SK-N-SH (cell line): ENCODE measurements at regions not wholly inside any gene's neighbourhood (a gene's known extent, or its start where the extent isn't known, plus 50 kb on each side); places are given as distances from the start of the nearest gene placed in this dataset.

Experiments used
- CTCF ChIA-PET: fragments of 300-600, 350-600 bp; formaldehyde crosslinking; extraction: SDS; loops from one replicate; lab custom pipeline; 2021; lab: Yijun Ruan, JAX
- POLR2A ChIA-PET: fragments of 350-600 bp; sonication (Branson Sonifier 250); formaldehyde crosslinking; extraction: SDS; loops from one replicate; lab custom pipeline; 2020; ENCODE audit warnings: antibody characterized with exemption, inconsistent platforms; lab: Yijun Ruan, JAX
- DNase-seq: peaks from one replicate; pipeline ENCODE4 v3.0.0; 2012
- H2AFZ ChIP-seq: fragments of 200-600 bp; sonication (generic); 2 replicates; pipeline ENCODE4 v1.8.1; 2016; ENCODE audit warnings: antibody characterized with exemption, mild to moderate bottlenecking, low read depth
- H3F3A ChIP-seq: fragments of 200-600 bp; sonication (generic); replicated peaks from 2 replicates; pipeline ENCODE3; 2016; ENCODE audit warnings: antibody characterized with exemption, mild to moderate bottlenecking; ENCODE audit not compliant: insufficient read depth
- H3K27ac ChIP-seq, 2 experiments: fragments of 200-500 bp in 1 of 2; fragments of 200-600 bp in 1 of 2; sonication (Bioruptor generic) in 1 of 2; sonication (generic), shearing (Covaris generic) in 1 of 2; 2 replicates each; pipeline versions ENCODE4 v1.5.1 to v1.6.1; 2014 to 2016; ENCODE audit warnings: low read depth in 2 of 2, inconsistent platforms in 1 of 2, low read length in 1 of 2, mild to moderate bottlenecking in 1 of 2, mixed read lengths in 1 of 2
- H3K27me3 ChIP-seq: fragments of 200-600 bp; sonication (generic), shearing (Covaris generic); 2 replicates; pipeline ENCODE4 v1.6.1; 2016; ENCODE audit warnings: mixed run types; ENCODE audit not compliant: insufficient read depth
- H3K36me3 ChIP-seq, 2 experiments: fragments of 200-500 bp in 1 of 2; fragments of 200-600 bp in 1 of 2; sonication (Bioruptor generic) in 1 of 2; sonication (generic) in 1 of 2; replicated peaks in 1 of 2; 2 replicates each; pipeline versions ENCODE3 to v1.5.1; 2014 to 2016; ENCODE audit warnings: low read length in 1 of 2, mild to moderate bottlenecking in 1 of 2; ENCODE audit not compliant: insufficient read depth in 2 of 2, control insufficient read depth in 1 of 2
- H3K4me1 ChIP-seq, 2 experiments: fragments of 200-500 bp in 1 of 2; fragments of 200-600 bp in 1 of 2; sonication (Bioruptor generic) in 1 of 2; sonication (generic), shearing (Covaris generic) in 1 of 2; 2 replicates each; pipeline versions ENCODE4 v1.5.1 to v1.6.1; 2014 to 2016; ENCODE audit warnings: low read depth in 1 of 2, low read length in 1 of 2, mixed run types in 1 of 2; ENCODE audit not compliant: insufficient read depth in 2 of 2, control insufficient read depth in 1 of 2
- H3K4me2 ChIP-seq: fragments of 200-600 bp; sonication (generic), shearing (Covaris generic); 2 replicates; pipeline ENCODE4 v1.6.1; 2017; ENCODE audit warnings: mixed run types
- H3K4me3 ChIP-seq, 2 experiments: fragments of 200-500 bp in 1 of 2; fragments of 200-600 bp in 1 of 2; sonication (Bioruptor generic) in 1 of 2; sonication (generic), shearing (Covaris generic) in 1 of 2; 2 replicates each; pipeline versions ENCODE4 v1.5.1 to v1.8.1; 2014 to 2016; ENCODE audit warnings: low read depth in 2 of 2, inconsistent platforms in 1 of 2, low read length in 1 of 2, mild to moderate bottlenecking in 1 of 2, mixed read lengths in 1 of 2, moderate library complexity in 1 of 2
- H3K79me2 ChIP-seq: fragments of 200-600 bp; sonication (generic); 2 replicates; pipeline ENCODE4 v1.8.1; 2017; ENCODE audit warnings: mild to moderate bottlenecking; ENCODE audit not compliant: insufficient read depth
- H3K9ac ChIP-seq: fragments of 200-600 bp; sonication (generic); 2 replicates; pipeline ENCODE4 v1.6.1; 2017; ENCODE audit warnings: mixed run types
- H3K9me2 ChIP-seq: fragments of 200-600 bp; sonication (generic); 2 replicates; pipeline ENCODE4 v1.6.1; 2017; ENCODE audit warnings: mixed run types
- H3K9me3 ChIP-seq: fragments of 200-600 bp; sonication (generic); 2 replicates; pipeline ENCODE4 v1.6.1; 2017; ENCODE audit warnings: mixed run types, mild to moderate bottlenecking, moderate library complexity
- H4K20me1 ChIP-seq: fragments of 200-600 bp; sonication (generic); 2 replicates; pipeline ENCODE4 v1.6.1; 2017; ENCODE audit warnings: mild to moderate bottlenecking, mixed run types; ENCODE audit not compliant: insufficient read depth
- ELF1 ChIP-seq: IDR thresholded peaks from 2 replicates; pipeline ENCODE4 v1.4.0; 2012
- EP300 ChIP-seq, 2 experiments: IDR thresholded peaks; 2 replicates each; pipeline versions ENCODE4 v1.4.0 to v1.6.1; 2012; ENCODE audit warnings: borderline replicate concordance in 1 of 2, low read depth in 1 of 2, low read length in 1 of 2
- EZH2phosphoT487 ChIP-seq: fragments of 200-600 bp; sonication (generic); IDR thresholded peaks from 2 replicates; pipeline ENCODE4 v1.6.1; 2017; ENCODE audit warnings: low read depth, mixed run types, mild to moderate bottlenecking, antibody characterized with exemption, moderate library complexity, borderline replicate concordance
- FOSL2 ChIP-seq: IDR thresholded peaks from 2 replicates; pipeline ENCODE4 v1.4.0; 2012; ENCODE audit warnings: low read depth, mild to moderate bottlenecking, moderate library complexity, borderline replicate concordance
- FOXJ3 ChIP-seq: sonication (generic); formaldehyde crosslinking; IDR thresholded peaks from 2 replicates; pipeline ENCODE4 v1.5.1; 2020; ENCODE audit warnings: mild to moderate bottlenecking, missing genetic modification reagents
- FOXM1 ChIP-seq: IDR thresholded peaks from 2 replicates; pipeline ENCODE4 v1.4.0; 2012; ENCODE audit warnings: low read depth, mild to moderate bottlenecking
- GATA2 ChIP-seq: sonication (generic); formaldehyde crosslinking; IDR thresholded peaks from 2 replicates; pipeline ENCODE4 v1.5.0; 2020; ENCODE audit warnings: mild to moderate bottlenecking, missing genetic modification reagents
- JUND ChIP-seq: IDR thresholded peaks from 2 replicates; pipeline ENCODE4 v1.4.0; 2012
- MAX ChIP-seq: IDR thresholded peaks from 2 replicates; pipeline ENCODE4 v1.4.0; 2012; ENCODE audit warnings: low read depth
- MEF2A ChIP-seq: IDR thresholded peaks from 2 replicates; pipeline ENCODE4 v1.4.0; 2012; ENCODE audit warnings: low read depth, borderline replicate concordance
- NFIC ChIP-seq: IDR thresholded peaks from 2 replicates; pipeline ENCODE4 v1.4.0; 2012; ENCODE audit warnings: borderline replicate concordance
- NRF1 ChIP-seq: IDR thresholded peaks from 2 replicates; pipeline ENCODE4 v1.6.1; 2012; ENCODE audit warnings: low read depth, mild to moderate bottlenecking, low read length
- POLR2AphosphoS5 ChIP-seq: IDR thresholded peaks from 2 replicates; pipeline ENCODE4 v1.6.1; 2012; ENCODE audit warnings: low read depth, low read length
- RCOR1 ChIP-seq: fragments of 150-350 bp; IDR thresholded peaks from 2 replicates; pipeline ENCODE4 v1.6.1; 2017; ENCODE audit warnings: antibody characterized with exemption, low read length
- RFX5 ChIP-seq: IDR thresholded peaks from 2 replicates; pipeline ENCODE4 v1.6.1; 2012; ENCODE audit warnings: mild to moderate bottlenecking, improper control_type of control experiment, low read length
- RXRA ChIP-seq: IDR thresholded peaks from 2 replicates; pipeline ENCODE4 v1.4.0; 2012; ENCODE audit warnings: low read depth, mild to moderate bottlenecking, borderline replicate concordance
- SMC3 ChIP-seq: IDR thresholded peaks from 2 replicates; pipeline ENCODE4 v1.6.1; 2012; ENCODE audit warnings: low read depth, low read length, improper control_type of control experiment
- TCF12 ChIP-seq: IDR thresholded peaks from 2 replicates; pipeline ENCODE4 v1.4.0; 2012
- WGBS: methylation state at CpG from one replicate; pipeline ENCODE4 v1.1.6; 2017; ENCODE audit warnings: low lambda C conversion rate; 5-methylcytosine and 5-hydroxymethylcytosine counted together
- TF ChIP-seq, protein P1 (sequence below): IDR thresholded peaks from 2 replicates; pipeline ENCODE4; 2012

DNA sequence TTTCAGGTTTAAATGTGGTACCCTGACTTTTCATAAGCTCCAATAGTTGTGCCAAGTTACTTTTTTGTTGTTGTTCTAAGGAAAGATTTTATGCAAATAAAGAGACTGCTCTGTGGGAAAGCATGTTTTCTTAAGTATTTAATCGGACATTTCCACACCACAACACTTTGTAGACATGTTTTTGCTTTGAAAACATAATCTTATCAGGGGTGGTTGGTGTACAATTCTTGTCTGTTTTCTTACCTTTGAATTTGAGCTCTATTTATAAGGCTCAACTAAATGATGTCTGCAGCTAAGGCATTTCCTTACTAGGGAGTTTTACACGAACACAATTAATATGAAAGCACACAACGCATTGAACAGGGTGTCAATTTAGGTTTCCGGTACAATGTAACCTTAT, 81.5 kb upstream of the CDIN1 start:
- Histone ChIP-seq H3K4me3 (no peak overlapping the region), H3K36me3 (no peaks in the 10 kb centered on the region), H2AFZ (peak overlapping the region; percentile 70; the same call in 1 of the 2 replicates), H3K27ac (no peak overlapping the region), H3F3A (no peaks in the 10 kb centered on the region), H3K9ac (no peak overlapping the region), H3K79me2 (no peaks in the 10 kb centered on the region), H3K9me2 (no peaks in the 10 kb centered on the region), H3K27me3 (no peaks in the 10 kb centered on the region), H3K4me1 (peaks cover 4 to 12% of the 10 kb centered on the region in 2 experiments; a peak in 2 of 4 replicates), H3K4me2 (no peak overlapping the region), H3K9me3 (no peaks in the 10 kb centered on the region), H4K20me1 (no peaks in the 10 kb centered on the region)
- DNase-seq, result no peak
- WGBS, result 84% methylated on average over 4 of the region's 4 CpGs
- ChIA-PET CTCF (interaction anchor here (1.0 kb wide), 1 partner anchor 746 kb away, joined by 3 read pairs; no protein-coding TSS in a partner anchor), POLR2A (no interaction called here)
- TF ChIP-seq FOXJ3 (CRISPR knock-in tag), result no peak
- no peak for TF ChIP-seq SMC3
- TF ChIP-seq TCF12, result no peak
- TF ChIP-seq NRF1, result no peak
- no peak for TF ChIP-seq EP300 (IDR thresholded peaks at IDR 0.05; ENCODE audit: borderline replicate concordance in 1 of 2, low read depth in 1 of 2, low read length in 1 of 2)
- TF ChIP-seq MAX, result no peak
- TF ChIP-seq RCOR1, result no peak
- TF ChIP-seq POLR2AphosphoS5, result no peak
- no peak for TF ChIP-seq EZH2phosphoT487
- no peak for TF ChIP-seq FOSL2
- TF ChIP-seq GATA2 (CRISPR knock-in tag), result no peak
- no peak for TF ChIP-seq MEF2A

GRCh38 chr15:36498401-36498800, 81.0 kb upstream of the CDIN1 start:
- CTCF ChIA-PET, result interaction anchor here (1.0 kb wide), 1 partner anchor 747 kb away, joined by 3 read pairs; no protein-coding TSS in a partner anchor
- Histone ChIP-seq H3F3A (no peaks in the 10 kb centered on the region), H3K4me1 (peaks cover 4 to 12% of the 10 kb centered on the region in 2 experiments; a peak in 2 of 4 replicates), H3K27me3 (no peaks in the 10 kb centered on the region), H4K20me1 (no peaks in the 10 kb centered on the region), H3K4me3 (no peak overlapping the region), H3K9me2 (no peaks in the 10 kb centered on the region), H3K9me3 (no peaks in the 10 kb centered on the region), H3K36me3 (no peaks in the 10 kb centered on the region), H2AFZ (no peak overlapping the region), H3K4me2 (no peak overlapping the region), H3K9ac (no peak overlapping the region), H3K79me2 (no peaks in the 10 kb centered on the region), H3K27ac (no peak overlapping the region)
- TF ChIP-seq JUND, result no peak
- no peak for TF ChIP-seq TCF12
- no peak for TF ChIP-seq NFIC
- no peak for TF ChIP-seq RXRA
- TF ChIP-seq RCOR1, result no peak
- no peak for TF ChIP-seq FOXM1
- no peak for TF ChIP-seq ELF1
- TF ChIP-seq MEF2A, result no peak
- no peak for TF ChIP-seq NRF1
- no peak for TF ChIP-seq MAX
- no peak for TF ChIP-seq RFX5
- TF ChIP-seq, protein P1, sequence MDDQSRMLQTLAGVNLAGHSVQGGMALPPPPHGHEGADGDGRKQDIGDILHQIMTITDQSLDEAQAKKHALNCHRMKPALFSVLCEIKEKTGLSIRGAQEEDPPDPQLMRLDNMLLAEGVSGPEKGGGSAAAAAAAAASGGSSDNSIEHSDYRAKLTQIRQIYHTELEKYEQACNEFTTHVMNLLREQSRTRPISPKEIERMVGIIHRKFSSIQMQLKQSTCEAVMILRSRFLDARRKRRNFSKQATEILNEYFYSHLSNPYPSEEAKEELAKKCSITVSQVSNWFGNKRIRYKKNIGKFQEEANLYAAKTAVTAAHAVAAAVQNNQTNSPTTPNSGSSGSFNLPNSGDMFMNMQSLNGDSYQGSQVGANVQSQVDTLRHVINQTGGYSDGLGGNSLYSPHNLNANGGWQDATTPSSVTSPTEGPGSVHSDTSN, result no peak
- TF ChIP-seq POLR2AphosphoS5, result no peak
- DNase-seq, result no peak
- POLR2A ChIA-PET, result no interaction called here
- 91% methylated on average over 4 of the region's 4 CpGs for WGBS
